GM21526 (cell line): ENCODE measurements at regions not wholly inside any gene's neighbourhood (a gene's known extent, or its start where the extent isn't known, plus 50 kb on each side); places are given as distances from the start of the nearest gene placed in this dataset.

ENCODE experiments used
- ATAC-seq: cut with Tn5 transposase; IDR thresholded peaks from one replicate; pipeline ENCODE4 v1.9.1; 2021; ENCODE audit warnings: moderate library complexity; ENCODE audit not compliant: unreplicated experiment, low FRiP score

DNA sequence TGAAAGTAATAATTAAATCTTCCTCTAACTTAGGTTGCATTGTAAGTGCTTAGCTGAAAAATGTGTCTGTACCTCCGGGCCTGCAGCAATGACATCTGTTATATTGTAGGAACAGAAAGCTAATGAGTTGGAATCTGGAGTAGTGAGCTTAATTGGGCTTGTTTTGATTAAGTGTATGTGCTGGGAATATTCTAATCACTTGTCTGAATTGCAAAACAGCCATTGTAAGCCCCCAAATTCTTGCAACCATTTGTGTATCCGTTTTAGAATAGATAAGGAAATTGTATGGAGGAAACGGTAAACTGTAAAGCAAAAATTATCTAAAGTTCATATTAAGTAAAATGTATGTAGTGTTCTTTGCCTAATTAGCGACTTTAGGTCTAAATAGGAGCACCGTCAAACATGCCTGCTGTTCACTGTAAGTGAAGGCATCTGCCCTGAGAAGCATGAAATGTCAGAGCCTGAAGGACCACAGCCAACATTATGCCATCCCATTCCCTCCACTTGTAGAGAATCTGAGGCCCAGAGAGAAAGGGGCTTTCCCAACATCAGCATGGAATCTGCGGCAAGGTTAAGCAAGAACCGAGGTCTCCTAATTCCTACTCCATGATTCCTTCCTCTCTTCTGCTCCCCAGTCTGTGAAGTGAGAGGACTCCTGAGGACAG, 466.4 kb downstream of the TDRD15 start:
- no peak for ATAC-seq

DNA sequence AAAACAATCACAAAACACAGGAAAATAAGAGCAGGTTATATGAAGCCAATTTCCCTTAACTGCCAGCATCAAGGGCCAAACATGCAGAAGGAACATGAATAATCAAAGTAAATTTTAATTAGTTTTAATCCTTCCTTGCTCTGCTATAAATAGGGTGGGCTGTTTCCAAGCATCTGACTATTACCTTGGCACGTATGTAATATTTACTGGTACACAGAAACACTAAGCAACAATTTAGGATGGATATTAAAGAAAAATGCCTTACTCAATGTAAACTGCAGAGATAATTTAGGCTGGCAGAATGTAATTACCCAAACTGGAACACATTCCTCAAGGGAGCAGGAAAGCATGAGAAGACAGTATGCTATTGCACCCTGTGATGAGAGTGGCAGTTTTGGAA, 468.2 kb downstream of the TDRD15 start:
- no peak for ATAC-seq

DNA sequence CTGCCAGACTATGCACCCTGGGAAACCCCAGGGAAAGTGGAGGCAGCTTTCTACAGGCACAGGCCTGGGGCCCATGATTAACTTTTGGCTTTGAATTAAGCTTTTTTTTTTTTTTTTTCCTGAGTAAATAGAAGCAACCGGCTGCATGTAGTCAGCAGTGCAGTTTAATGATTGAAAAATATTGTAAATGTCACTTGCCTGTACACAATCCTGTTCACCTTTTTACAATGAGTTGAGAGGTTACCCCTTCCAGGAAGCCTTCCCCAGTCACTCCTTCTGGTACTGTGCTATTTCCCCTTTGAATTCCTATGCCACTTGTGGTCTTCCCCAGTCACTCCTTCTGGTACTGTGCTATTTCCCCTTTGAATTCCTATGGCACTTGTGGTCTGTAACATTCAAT, 475.6 kb downstream of the TDRD15 start:
- no peak for ATAC-seq

DNA sequence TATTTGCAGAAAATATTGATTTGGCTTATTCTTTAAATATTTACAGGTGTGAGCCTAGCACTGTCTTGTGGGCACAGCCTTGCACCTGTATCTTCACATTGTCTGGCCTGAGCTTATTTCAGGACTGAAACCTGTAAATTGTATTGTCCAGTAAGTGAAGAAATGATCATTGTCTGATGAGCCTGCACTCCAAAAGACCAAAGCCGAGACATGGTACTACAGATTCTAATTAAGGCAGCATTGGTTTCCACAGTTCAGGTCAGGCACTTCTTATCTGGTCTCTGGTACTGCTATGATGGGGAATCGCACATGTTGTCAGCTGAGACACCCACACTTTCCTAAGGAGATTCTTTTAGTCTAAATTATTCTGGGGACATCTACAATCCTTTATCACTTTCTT, 479.0 kb downstream of the TDRD15 start:
- no peak for ATAC-seq

DNA sequence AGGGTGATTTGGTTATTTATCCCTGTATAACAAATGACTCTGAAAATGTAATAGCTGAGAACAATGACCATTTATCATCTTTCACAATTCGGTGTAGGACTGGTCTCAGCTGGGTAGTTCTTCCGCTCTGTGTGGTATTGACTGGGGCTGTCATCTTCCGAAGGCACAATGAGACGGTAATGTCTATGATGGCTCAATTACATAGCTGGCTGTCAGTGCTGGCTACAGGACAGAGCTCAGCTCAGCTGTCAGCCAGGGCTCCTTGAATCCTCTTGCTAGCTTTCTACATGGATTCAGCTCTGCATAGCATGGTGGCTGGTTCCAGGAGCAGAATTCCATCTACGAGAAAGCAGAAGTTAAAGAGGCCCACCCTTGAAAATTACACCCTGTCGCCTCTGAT, 483.8 kb downstream of the TDRD15 start:
- no peak for ATAC-seq

DNA sequence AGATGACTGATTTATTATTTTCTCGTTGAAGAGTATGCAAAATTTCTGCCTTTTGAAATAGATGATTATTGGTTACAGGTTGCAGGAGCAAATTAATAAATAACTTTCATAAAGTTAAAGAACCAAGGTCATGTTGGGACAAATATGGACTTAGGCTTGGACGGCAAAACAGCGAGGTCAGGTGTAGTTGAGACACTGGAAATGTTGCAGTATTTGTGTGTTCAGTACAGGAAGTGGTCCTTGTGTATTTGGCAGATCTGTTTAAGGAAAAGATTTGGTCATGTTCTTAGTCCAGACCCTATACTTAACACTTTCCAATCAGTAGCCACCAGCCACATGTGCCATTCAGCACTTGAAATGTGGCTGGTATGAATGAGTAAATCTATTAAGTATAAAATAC, 486.5 kb downstream of the TDRD15 start:
- no peak for ATAC-seq

DNA sequence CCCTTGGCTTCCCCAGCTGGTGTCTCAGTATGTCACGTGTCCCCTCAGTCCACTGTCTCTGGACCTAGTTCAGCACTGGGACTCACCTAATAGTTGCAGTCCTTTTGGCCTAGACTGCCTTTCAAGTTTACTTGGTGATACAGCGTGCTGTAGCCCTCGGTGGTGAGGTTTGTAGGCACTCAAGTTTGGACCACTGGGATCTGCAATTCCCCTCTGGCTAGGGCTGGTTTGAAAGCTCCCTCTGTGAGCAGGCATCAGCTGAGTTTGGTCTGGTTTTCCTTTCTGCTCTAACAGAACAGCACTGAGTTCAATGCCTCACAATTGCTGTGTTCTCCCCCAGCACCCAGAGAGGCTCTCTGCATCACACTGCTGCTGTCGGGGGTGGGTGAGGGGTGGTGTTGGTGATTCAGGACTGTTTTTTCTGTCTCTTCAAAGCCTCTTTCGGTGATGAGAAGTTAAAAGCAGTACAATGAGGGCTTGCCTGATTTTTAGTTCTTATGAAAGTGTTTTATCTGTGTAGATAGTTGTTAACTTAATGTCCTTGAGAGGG, 494.2 kb downstream of the TDRD15 start:
- ATAC-seq = no peak

DNA sequence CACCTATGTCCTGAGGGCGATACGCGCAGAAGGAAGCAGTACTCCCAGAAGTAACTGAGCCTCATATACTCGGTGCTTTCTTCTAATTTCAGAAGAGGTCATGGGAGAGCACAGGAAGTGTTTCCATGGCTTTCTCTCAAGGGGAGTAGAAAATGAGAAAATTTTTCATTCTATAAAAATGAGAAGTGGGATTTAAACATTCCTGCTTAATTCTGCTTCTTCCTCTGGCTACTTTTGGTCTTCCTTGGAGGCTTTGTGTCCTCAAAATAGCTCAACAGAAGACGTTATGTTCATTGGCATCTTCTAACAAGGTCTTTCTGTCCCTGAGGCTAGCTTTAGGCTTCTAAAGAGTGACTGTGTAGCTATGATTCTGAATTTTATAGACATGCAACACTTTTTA, 497.0 kb downstream of the TDRD15 start:
- ATAC-seq = no peak

DNA sequence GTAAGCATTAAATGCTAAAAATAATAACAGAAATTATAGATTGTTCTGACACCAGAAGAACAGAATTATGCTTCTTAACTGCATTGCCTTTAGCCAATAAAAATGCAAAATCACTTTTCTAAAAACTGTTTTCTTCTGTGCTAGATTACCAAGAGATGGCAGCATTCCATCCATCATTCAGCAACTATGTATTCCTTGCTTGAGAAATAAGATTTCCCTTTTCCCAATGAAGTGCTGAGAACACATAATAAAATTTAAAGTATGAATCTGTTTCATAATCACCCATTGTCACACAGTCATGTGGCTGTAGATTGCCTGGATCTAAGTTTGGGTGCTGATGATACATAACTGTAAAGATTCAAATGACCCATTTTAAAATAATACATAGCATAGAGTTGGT, 504.2 kb downstream of the TDRD15 start:
- no peak for ATAC-seq

DNA sequence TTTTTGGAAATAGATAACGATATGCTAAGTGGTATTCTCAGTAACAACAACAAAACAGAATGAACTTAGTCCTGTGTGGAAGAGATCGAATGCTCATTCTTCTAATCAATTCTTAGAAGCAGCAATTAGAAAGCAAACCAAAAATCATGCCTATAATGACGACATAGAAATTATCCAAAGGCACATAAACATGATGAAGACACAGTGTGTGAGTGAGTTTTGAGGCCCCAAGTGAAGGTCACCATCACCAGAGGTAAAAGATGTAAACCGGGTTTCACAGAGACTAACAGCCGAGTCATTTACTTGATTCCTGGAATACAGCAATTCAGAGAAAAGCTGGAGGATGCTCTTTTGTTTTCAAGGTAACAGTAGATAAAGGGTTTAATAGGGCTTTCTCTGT, 509.2 kb downstream of the TDRD15 start:
- ATAC-seq = no peak

DNA sequence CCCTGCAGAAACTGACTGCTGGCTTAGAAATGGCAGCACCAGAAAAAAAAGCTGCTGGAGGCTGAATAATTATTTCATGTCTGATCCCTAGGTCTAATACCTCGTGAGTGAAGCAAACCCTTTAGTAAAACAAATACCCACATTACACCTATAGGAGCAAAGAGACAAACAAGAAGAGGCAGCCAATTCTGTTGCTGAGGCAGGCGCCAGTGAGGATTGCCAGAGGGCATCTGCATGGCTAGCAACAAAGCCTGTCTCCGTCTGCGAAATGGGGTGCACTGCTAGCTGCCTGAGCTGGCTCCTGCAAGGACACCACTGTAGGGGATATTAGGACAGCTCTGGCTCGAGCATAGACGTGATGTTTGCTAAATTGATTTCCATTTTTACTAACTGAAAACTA, 509.7 kb downstream of the TDRD15 start:
- ATAC-seq = no peak

DNA sequence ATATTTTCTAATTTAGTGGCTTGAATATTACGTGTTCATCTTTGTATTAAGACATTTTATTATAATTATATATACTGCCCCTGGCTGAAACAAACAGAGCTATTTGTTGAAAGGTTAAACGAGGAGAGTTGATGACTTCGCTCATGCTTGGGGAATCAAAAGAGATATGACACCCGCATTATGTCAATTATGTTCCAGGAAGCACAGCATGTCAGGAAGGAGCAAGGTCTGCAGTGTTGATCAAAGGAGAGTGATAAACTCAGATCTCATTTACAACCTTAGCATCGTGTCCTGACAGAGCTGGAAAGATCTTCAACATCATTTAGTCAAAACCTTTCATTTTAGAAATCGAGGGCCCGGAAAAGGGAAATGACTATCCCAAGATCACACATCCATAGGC, 510.1 kb downstream of the TDRD15 start:
- no peak for ATAC-seq

DNA sequence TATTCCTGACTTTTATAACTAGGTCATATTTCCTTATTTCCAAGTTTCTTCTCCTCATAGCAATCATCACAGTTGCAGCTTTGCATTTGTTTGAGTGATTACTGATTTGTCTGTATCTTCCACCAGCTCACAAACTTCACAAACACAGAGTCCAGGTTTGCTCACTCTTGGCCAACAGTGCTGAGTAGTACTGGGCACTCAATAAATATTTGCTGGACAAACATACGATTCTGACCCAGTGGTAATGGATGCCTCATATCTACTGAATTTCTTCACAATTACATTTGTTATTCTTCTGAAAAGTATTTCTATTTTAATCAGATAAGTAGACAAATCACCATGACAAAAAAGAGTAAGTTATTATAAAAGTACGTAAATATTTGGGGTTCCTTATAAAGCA, 516.3 kb downstream of the TDRD15 start:
- no peak for ATAC-seq

DNA sequence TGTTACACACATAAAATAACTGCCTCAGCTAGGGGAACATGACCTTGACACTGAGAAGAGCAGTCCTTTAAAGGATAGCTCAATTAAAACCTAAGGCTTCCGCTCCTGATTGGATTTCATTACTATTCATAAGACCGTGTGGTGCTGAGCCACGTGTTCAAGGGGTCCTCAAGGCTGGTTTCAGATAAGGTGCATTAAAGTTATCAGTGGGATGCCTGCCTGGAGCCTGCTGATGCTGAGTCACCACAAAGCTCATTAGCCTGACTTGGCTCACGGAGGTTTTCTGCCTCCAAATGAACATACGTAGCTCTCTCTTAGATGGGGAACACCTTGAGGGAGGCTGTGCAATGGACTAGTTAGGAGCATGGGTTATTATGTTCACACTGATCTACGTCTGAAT, 518.9 kb downstream of the TDRD15 start:
- no peak for ATAC-seq

DNA sequence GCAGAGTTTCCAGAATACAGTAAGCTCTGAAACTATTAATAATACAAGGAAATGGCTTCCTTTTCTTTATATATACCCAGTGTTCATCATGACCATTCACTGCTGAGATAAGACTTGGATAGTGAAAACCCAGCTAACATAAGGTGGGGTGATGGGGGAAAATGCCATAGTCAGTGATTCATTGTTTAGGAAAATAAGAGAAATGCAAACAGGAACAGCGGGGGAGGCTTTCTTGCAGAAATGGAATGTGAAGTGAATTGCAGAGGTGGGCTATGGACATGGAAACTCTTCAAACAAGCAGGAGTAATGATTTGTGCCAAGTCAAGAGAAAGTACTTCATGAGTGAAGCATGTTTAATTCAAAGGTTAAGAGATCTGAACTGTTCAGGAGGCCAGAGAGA, 519.4 kb downstream of the TDRD15 start:
- no peak for ATAC-seq

DNA sequence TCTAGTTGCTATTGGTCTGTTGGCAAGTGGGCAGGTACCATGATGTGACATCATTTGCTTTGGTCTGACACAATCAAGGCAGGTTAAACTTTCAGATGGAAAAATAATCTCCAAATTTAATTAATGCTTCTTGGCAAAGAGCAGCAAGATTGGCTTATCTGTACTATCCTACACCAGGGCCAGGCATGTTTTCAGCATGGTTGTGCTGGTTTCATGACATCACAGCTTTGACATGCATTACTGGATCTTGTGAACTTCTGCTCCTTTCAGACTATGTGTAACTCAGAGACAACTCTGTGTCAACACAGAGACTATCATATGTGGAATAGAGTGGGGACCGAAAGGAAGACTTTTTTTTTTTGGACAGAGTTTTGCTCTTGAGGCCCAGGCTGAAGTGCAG, 520.5 kb downstream of the TDRD15 start:
- no peak for ATAC-seq

DNA sequence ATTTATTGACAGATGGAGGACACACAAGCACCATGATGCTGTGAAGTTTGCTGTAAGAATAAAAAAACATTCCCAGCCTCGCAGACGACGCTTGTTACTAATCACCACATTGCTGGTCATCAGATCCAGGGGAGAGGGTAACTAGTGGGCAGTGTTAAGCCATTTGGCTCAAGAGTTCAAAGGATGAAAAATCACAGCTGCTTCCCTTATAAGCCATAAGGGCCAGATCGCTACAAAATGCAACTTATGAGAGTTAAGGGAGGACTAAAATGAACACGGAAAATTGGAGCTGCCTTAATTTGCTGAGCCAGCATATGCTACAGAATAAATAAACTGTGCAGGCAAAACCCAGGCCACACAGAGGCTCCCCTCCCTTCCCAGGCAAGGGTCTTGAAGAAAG, 522.6 kb downstream of the TDRD15 start:
- ATAC-seq = no peak

DNA sequence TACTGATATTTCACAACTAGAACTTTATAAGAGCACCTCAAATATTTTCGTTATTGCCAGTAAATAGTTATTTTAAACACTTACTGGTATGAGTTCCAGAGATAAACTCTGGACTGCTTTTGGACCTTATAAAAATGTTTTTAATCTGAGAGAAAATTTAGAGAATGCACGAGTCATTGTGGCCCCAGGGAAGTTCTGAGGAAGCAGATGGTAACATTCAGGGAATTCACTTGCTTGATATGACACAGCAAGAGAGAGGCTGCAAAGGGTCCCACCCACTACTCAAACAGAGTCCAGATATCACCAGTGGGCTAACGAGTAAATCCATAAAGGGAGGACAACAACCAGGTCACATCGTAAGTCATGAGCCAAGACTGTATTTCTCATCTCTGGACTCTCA, 526.8 kb downstream of the TDRD15 start:
- ATAC-seq = no peak

DNA sequence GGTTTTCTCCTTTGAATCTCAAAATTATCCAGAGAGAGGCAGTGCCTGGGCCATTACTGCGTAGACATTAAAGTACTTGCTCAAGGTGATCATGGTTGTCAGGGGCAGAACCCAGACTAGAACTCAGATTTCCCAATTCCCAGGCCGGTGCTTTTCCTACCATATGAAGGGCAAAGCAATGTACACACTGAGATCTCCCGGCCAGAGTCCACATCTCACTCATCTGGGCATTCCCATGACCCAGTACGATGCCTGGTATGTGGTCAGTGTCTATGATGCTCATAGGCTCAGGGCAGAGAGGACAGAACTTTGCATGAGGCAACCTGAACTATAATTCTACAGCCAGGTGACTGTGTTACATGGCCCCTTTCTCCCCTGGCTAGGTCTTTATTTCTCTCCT, 531.4 kb downstream of the TDRD15 start:
- ATAC-seq = no peak

DNA sequence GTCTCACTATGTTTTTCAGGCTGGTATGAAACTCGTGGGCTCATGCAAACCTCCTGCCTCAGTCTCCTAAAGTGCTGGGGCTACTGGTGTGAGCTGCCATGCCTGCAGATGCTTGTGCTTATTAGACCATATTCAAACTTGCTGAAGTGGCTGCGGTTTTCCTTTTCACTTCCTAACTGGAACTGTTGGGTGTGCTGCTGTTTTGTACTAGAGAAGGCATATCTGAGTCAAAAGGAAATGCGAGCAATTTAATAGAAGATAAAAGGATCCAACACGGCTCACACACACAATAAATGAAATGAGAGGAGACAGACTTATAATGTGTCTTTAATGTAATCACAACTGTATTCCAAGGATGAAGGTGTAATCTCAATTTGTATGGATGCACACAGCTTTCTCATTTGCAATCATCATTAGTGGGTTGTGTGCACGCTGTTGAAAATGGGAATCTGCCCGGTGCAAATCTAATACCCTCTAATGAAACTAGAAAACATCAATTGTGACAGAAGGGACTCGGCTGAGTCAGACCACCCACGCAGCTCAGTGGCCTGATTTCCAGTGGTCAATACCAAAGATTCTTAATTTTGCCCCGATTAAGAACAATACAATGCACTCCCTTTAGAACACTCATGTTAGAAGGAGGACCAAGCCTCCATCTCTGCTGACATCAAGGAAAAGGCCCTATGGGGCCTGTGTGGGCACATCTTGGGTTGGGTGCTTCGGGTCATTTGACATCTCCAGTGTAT, 532.7 kb downstream of the TDRD15 start:
- ATAC-seq = no peak

DNA sequence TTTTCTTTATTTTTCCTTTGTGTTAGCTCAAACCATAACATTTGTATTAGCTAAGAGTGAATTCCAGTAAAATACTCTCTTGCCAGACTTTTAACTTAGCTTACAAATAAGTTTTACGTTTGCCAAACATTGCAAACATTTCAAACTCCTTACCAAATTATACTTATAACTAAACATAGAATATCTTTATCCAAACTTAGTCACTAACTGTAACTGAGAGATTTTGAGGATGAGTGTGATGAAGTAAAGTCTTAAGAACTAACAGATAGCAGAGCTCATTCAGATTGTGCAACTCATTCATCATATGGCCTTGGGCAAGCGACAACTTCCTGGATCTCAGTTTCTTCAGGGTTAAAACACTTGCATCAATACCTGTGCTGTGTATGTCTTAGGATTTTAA, 533.7 kb downstream of the TDRD15 start:
- no peak for ATAC-seq

DNA sequence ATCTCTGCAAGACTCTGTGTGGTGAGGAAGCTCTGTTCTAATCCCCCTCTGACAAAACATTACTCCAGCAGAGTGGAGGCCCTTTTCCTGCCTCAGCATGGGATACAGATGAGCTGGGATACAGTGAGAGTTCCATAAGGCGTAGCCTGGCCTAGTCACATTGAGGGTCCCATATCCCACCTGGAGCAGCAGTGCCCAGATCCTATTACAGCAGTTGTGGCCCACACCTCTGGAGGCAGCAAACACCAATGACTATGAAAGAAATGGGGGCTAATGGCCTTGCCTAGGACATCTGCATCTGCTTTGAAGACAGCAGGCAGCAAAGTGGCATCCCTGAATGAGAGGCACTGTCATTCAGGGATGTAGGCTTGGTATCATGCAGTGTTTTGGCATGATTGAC, 534.5 kb downstream of the TDRD15 start:
- no peak for ATAC-seq
